T-helper 17 cell (primary cell): ENCODE measurements at regions not wholly inside any gene's neighbourhood (a gene's known extent, or its start where the extent isn't known, plus 50 kb on each side); places are given as distances from the start of the nearest gene placed in this dataset.

ENCODE experiments used
- ATAC-seq: fragments of 150-1000 bp; cut with Tn5 transposase; 2 replicates; pipeline ENCODE4 v1.10.0; 2021; ENCODE audit warnings: mild to moderate bottlenecking, moderate library complexity
- DNase-seq, 3 donors: peaks; one replicate each; pipeline versions ENCODE4 v3.0.0 to v3.0.0-alpha.2; 2020 to 2021
- H3K9me3 ChIP-seq: one replicate; pipeline ENCODE4 v1.7.0; 2013; ENCODE audit warnings: low read length, mild to moderate bottlenecking; ENCODE audit not compliant: control insufficient read depth, poor library complexity, severe bottlenecking
- H3K27ac Mint-ChIP-seq: one replicate; pipeline ENCODE4 v1.8.0; 2022; ENCODE audit warnings: mild to moderate bottlenecking, moderate library complexity, mixed read lengths
- H3K27me3 Mint-ChIP-seq: one replicate; pipeline ENCODE4 v1.8.0; 2022; ENCODE audit warnings: mixed read lengths
- H3K36me3 Mint-ChIP-seq: one replicate; pipeline ENCODE4 v1.8.0; 2022; ENCODE audit warnings: low read depth, mixed read lengths
- H3K4me1 Mint-ChIP-seq: one replicate; pipeline ENCODE4 v1.8.0; 2022; ENCODE audit warnings: mild to moderate bottlenecking, mixed read lengths
- H3K4me3 Mint-ChIP-seq: one replicate; pipeline ENCODE4 v1.8.0; 2022; ENCODE audit warnings: mild to moderate bottlenecking, moderate library complexity, mixed read lengths

GRCh38 chr12:125262851-125263250, 197.6 kb downstream of the AACS start:
- no peak for ATAC-seq
- Mint-ChIP-seq H3K27ac (no peak overlapping the region), H3K27me3 (peaks cover 6% of the 10 kb centered on the region), H3K4me1 (no peaks in the 10 kb centered on the region), H3K4me3 (no peak overlapping the region), H3K36me3 (no peaks in the 10 kb centered on the region)
- no peak for DNase-seq
- H3K9me3 ChIP-seq, result no peaks in the 10 kb centered on the region

GRCh38 chr12:125263385-125263784, 198.2 kb downstream of the AACS start:
- Mint-ChIP-seq H3K27ac (no peak overlapping the region), H3K4me3 (no peak overlapping the region), H3K27me3 (peaks cover 9% of the 10 kb centered on the region), H3K36me3 (no peaks in the 10 kb centered on the region), H3K4me1 (no peaks in the 10 kb centered on the region)
- DNase-seq, result no peak
- no peaks in the 10 kb centered on the region for H3K9me3 ChIP-seq
- ATAC-seq, result no peak

- ATAC-seq (no peak), DNase-seq (no peak)
- Mint-ChIP-seq H3K27me3 (peaks cover 6% of the 10 kb centered on the region), H3K27ac (no peak overlapping the region), H3K4me1 (no peaks in the 10 kb centered on the region), H3K4me3 (no peak overlapping the region), H3K36me3 (no peaks in the 10 kb centered on the region)
- H3K9me3 ChIP-seq, result no peaks in the 10 kb centered on the region
Observed at GRCh38 chr12:125267114-125267513, 201.9 kb downstream of the AACS start.

GRCh38 chr12:125269276-125269675, 204.0 kb downstream of the AACS start:
- DNase-seq (no peak), ATAC-seq (no peak)
- Mint-ChIP-seq H3K27me3 (peaks cover 10% of the 10 kb centered on the region), H3K36me3 (no peaks in the 10 kb centered on the region), H3K4me1 (no peaks in the 10 kb centered on the region), H3K27ac (no peak overlapping the region), H3K4me3 (no peak overlapping the region)
- no peaks in the 10 kb centered on the region for H3K9me3 ChIP-seq

GRCh38 chr12:125271892-125272291, 206.7 kb downstream of the AACS start:
- H3K36me3 Mint-ChIP-seq, result no peaks in the 10 kb centered on the region
- no peak for DNase-seq
- peaks cover 26% of the 10 kb centered on the region for H3K27me3 Mint-ChIP-seq
- no peaks in the 10 kb centered on the region for H3K4me1 Mint-ChIP-seq
- no peak for ATAC-seq
- H3K9me3 ChIP-seq, result no peaks in the 10 kb centered on the region
- H3K4me3 Mint-ChIP-seq, result no peak overlapping the region
- H3K27ac Mint-ChIP-seq, result no peak overlapping the region

- H3K4me3 Mint-ChIP-seq, result no peak overlapping the region
- no peaks in the 10 kb centered on the region for H3K36me3 Mint-ChIP-seq
- H3K9me3 ChIP-seq, result no peaks in the 10 kb centered on the region
- H3K27ac Mint-ChIP-seq, result no peak overlapping the region
- H3K27me3 Mint-ChIP-seq, result peaks cover 29% of the 10 kb centered on the region
- ATAC-seq (no peak), DNase-seq (no peak)
- H3K4me1 Mint-ChIP-seq, result no peaks in the 10 kb centered on the region
Observed at GRCh38 chr12:125272383-125272933, 207.2 kb downstream of the AACS start.

GRCh38 chr12:125276567-125276966, 211.3 kb downstream of the AACS start:
- DNase-seq (no peak), ATAC-seq (no peak)
- no peak overlapping the region for H3K4me3 Mint-ChIP-seq
- H3K9me3 ChIP-seq, result no peaks in the 10 kb centered on the region
- peaks cover 4% of the 10 kb centered on the region for H3K4me1 Mint-ChIP-seq
- H3K36me3 Mint-ChIP-seq, result no peaks in the 10 kb centered on the region
- peaks cover 43% of the 10 kb centered on the region for H3K27me3 Mint-ChIP-seq
- no peak overlapping the region for H3K27ac Mint-ChIP-seq

- Mint-ChIP-seq H3K27ac (no peak overlapping the region), H3K36me3 (no peaks in the 10 kb centered on the region), H3K27me3 (peaks cover 37% of the 10 kb centered on the region), H3K4me1 (peaks cover 4% of the 10 kb centered on the region), H3K4me3 (no peak overlapping the region)
- ATAC-seq (no peak), DNase-seq (no peak)
- H3K9me3 ChIP-seq, result no peaks in the 10 kb centered on the region
Observed at GRCh38 chr12:125280482-125281377, 215.5 kb downstream of the AACS start.

- Mint-ChIP-seq H3K36me3 (no peaks in the 10 kb centered on the region), H3K4me3 (no peak overlapping the region), H3K27ac (no peak overlapping the region), H3K27me3 (peaks cover 31% of the 10 kb centered on the region), H3K4me1 (peaks cover 4% of the 10 kb centered on the region)
- H3K9me3 ChIP-seq, result no peaks in the 10 kb centered on the region
- no peak for ATAC-seq
- DNase-seq, result no peak
Observed at GRCh38 chr12:125282921-125283320, 217.7 kb downstream of the AACS start.

GRCh38 chr12:125283521-125283920, 218.3 kb downstream of the AACS start:
- H3K4me3 Mint-ChIP-seq, result no peak overlapping the region
- H3K27me3 Mint-ChIP-seq, result peaks cover 31% of the 10 kb centered on the region
- H3K4me1 Mint-ChIP-seq, result peaks cover 4% of the 10 kb centered on the region
- ATAC-seq, result no peak
- H3K9me3 ChIP-seq, result no peaks in the 10 kb centered on the region
- H3K27ac Mint-ChIP-seq, result no peak overlapping the region
- DNase-seq, result no peak
- H3K36me3 Mint-ChIP-seq, result no peaks in the 10 kb centered on the region

GRCh38 chr12:125284087-125284486, 218.9 kb downstream of the AACS start:
- H3K27ac Mint-ChIP-seq, result no peak overlapping the region
- ATAC-seq, result no peak
- no peak overlapping the region for H3K4me3 Mint-ChIP-seq
- H3K36me3 Mint-ChIP-seq, result no peaks in the 10 kb centered on the region
- DNase-seq, result no peak
- H3K4me1 Mint-ChIP-seq, result peaks cover 4% of the 10 kb centered on the region
- peaks cover 30% of the 10 kb centered on the region for H3K27me3 Mint-ChIP-seq
- H3K9me3 ChIP-seq, result no peaks in the 10 kb centered on the region

GRCh38 chr12:125284945-125285685, 219.9 kb downstream of the AACS start:
- Mint-ChIP-seq H3K27me3 (peaks cover 24% of the 10 kb centered on the region), H3K4me1 (peaks cover 4% of the 10 kb centered on the region), H3K36me3 (no peaks in the 10 kb centered on the region), H3K4me3 (no peak overlapping the region), H3K27ac (no peak overlapping the region)
- no peak for DNase-seq
- ATAC-seq, result no peak
- H3K9me3 ChIP-seq, result no peaks in the 10 kb centered on the region

- H3K4me1 Mint-ChIP-seq, result no peaks in the 10 kb centered on the region
- H3K4me3 Mint-ChIP-seq, result no peak overlapping the region
- no peak for DNase-seq
- peaks cover 21% of the 10 kb centered on the region for H3K27me3 Mint-ChIP-seq
- ATAC-seq, result no peak
- H3K9me3 ChIP-seq, result no peaks in the 10 kb centered on the region
- H3K27ac Mint-ChIP-seq, result no peak overlapping the region
- no peaks in the 10 kb centered on the region for H3K36me3 Mint-ChIP-seq
Observed at GRCh38 chr12:125286005-125286727, 220.9 kb downstream of the AACS start.
